ENCODE measurements at regions not wholly inside any gene's neighbourhood (a gene's known extent, or its start where the extent isn't known, plus 50 kb on each side); places are given as distances from the start of the nearest gene placed in this dataset.

- POLR2A ChIA-PET, result no interaction called here
- CTCF ChIA-PET, result no interaction called here
- H3K9me3 Mint-ChIP-seq (ENCODE audit: insufficient read depth), result no peaks in the 10 kb centered on the region
Measured at GRCh38 chr10:88127269-88127668, 263.8 kb downstream of the PTEN start.

DNA sequence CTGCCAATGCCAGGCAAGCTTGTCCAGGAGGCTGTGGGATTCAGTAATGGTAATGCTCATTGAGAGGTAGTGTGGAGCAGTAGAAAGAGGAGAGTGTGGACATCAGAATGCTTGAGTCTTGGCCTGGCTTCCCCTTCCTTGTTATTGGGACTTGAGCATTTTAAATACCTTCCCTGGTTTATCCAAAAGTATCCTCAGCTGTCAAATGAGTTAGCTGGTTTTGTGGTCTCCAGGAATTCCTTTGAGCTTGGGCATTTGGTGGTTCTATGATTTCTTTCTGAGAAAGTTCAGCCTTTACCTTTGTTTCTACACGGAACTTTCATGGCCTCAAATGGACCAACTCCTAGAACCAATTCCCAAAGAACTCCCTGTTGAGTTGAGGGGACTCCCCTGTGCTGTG lies 264.3 kb downstream of the PTEN start:
- WGBS (ENCODE audit: insufficient coverage), result no CpG with 5 or more reads among the region's 1 CpG
- Mint-ChIP-seq H3K9me3 (ENCODE audit: insufficient read depth) (no peaks in the 10 kb centered on the region), H3K27ac (no peak overlapping the region), H3K4me3 (no peak overlapping the region), H3K27me3 (no peaks in the 10 kb centered on the region), H3K4me1 (no peaks in the 10 kb centered on the region)
- H3K9ac ChIP-seq (ENCODE audit: low read length), result no peak overlapping the region
- no peaks in the 10 kb centered on the region for H3K79me2 ChIP-seq (ENCODE audit: control insufficient read depth, insufficient read depth, low read length)
- DNase-seq (no peak), ATAC-seq (ENCODE audit: low read depth) (no peak)
- no peak for TF ChIP-seq EZH2 (IDR thresholded peaks at IDR 0.05; ENCODE audit: borderline replicate concordance, insufficient read depth, low read depth, low read length, poor library complexity, severe bottlenecking)
- TF ChIP-seq, protein P1, sequence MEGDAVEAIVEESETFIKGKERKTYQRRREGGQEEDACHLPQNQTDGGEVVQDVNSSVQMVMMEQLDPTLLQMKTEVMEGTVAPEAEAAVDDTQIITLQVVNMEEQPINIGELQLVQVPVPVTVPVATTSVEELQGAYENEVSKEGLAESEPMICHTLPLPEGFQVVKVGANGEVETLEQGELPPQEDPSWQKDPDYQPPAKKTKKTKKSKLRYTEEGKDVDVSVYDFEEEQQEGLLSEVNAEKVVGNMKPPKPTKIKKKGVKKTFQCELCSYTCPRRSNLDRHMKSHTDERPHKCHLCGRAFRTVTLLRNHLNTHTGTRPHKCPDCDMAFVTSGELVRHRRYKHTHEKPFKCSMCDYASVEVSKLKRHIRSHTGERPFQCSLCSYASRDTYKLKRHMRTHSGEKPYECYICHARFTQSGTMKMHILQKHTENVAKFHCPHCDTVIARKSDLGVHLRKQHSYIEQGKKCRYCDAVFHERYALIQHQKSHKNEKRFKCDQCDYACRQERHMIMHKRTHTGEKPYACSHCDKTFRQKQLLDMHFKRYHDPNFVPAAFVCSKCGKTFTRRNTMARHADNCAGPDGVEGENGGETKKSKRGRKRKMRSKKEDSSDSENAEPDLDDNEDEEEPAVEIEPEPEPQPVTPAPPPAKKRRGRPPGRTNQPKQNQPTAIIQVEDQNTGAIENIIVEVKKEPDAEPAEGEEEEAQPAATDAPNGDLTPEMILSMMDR (IDR thresholded peaks at IDR 0.05), result no peak
- H3K4me3 ChIP-seq (ENCODE audit: control extremely low read depth in 1 of 5, extremely low read depth in 1 of 5, insufficient read depth in 1 of 5, low read depth in 2 of 5, low read length in 4 of 5), result no peak overlapping the region
- no peaks in the 10 kb centered on the region for H3K36me3 ChIP-seq (replicated peaks in 1 of 2; ENCODE audit: control extremely low read depth in 1 of 2, control insufficient read depth in 1 of 2, extremely low read depth in 1 of 2, insufficient read depth in 2 of 2, low read length in 1 of 2)
- CTCF ChIA-PET, result no interaction called here
- intact Hi-C loops (cut with micrococcal nuclease), result no loop called here
- H3K4me1 ChIP-seq (ENCODE audit: control insufficient read depth in 2 of 2, insufficient read depth in 2 of 2, low read length in 2 of 2), result no peaks in the 10 kb centered on the region
- no peak overlapping the region for H3K27ac ChIP-seq (ENCODE audit: low read length in 2 of 2)
- POLR2A ChIA-PET, result no interaction called here
- H4K20me1 ChIP-seq (ENCODE audit: control insufficient read depth, insufficient read depth, low read length, poor library complexity, severe bottlenecking), result no peaks in the 10 kb centered on the region
- no peak overlapping the region for H2AFZ ChIP-seq (ENCODE audit: insufficient read depth, low read depth, low read length, poor library complexity, severe bottlenecking)
- no peaks in the 10 kb centered on the region for H3K27me3 ChIP-seq (replicated peaks in 1 of 4; ENCODE audit: control extremely low read depth in 1 of 4, control insufficient read depth in 3 of 4, insufficient read depth in 4 of 4, low read length in 3 of 4)
- no peak overlapping the region for H3K4me2 ChIP-seq (replicated peaks; ENCODE audit: low read depth, low read length, poor library complexity, severe bottlenecking)
- H3K9me3 ChIP-seq (ENCODE audit: control extremely low read depth in 1 of 3, control insufficient read depth in 2 of 3, insufficient read depth in 1 of 3, low read length in 2 of 3), result no peaks in the 10 kb centered on the region

More at GRCh38 chr10:88127269-88127668, 263.8 kb downstream of the PTEN start:
- TF ChIP-seq, protein P1 (IDR thresholded peaks at IDR 0.05), result no peak
- TF ChIP-seq EZH2 (IDR thresholded peaks at IDR 0.05; ENCODE audit: borderline replicate concordance, insufficient read depth, low read depth, low read length, poor library complexity, severe bottlenecking), result no peak
- Histone ChIP-seq H3K27ac (ENCODE audit: low read length in 2 of 2) (no peak overlapping the region), H3K79me2 (ENCODE audit: control insufficient read depth, insufficient read depth, low read length) (no peaks in the 10 kb centered on the region), H3K9ac (ENCODE audit: low read length) (no peak overlapping the region), H2AFZ (ENCODE audit: insufficient read depth, low read depth, low read length, poor library complexity, severe bottlenecking) (no peak overlapping the region), H3K9me3 (ENCODE audit: control extremely low read depth in 1 of 3, control insufficient read depth in 2 of 3, insufficient read depth in 1 of 3, low read length in 2 of 3) (no peaks in the 10 kb centered on the region), H3K4me1 (ENCODE audit: control insufficient read depth in 2 of 2, insufficient read depth in 2 of 2, low read length in 2 of 2) (no peaks in the 10 kb centered on the region), H4K20me1 (ENCODE audit: control insufficient read depth, insufficient read depth, low read length, poor library complexity, severe bottlenecking) (no peaks in the 10 kb centered on the region), H3K27me3 (replicated peaks in 1 of 4; ENCODE audit: control extremely low read depth in 1 of 4, control insufficient read depth in 3 of 4, insufficient read depth in 4 of 4, low read length in 3 of 4) (no peaks in the 10 kb centered on the region), H3K36me3 (replicated peaks in 1 of 2; ENCODE audit: control extremely low read depth in 1 of 2, control insufficient read depth in 1 of 2, extremely low read depth in 1 of 2, insufficient read depth in 2 of 2, low read length in 1 of 2) (no peaks in the 10 kb centered on the region), H3K4me3 (ENCODE audit: control extremely low read depth in 1 of 5, extremely low read depth in 1 of 5, insufficient read depth in 1 of 5, low read depth in 2 of 5, low read length in 4 of 5) (no peak overlapping the region), H3K4me2 (replicated peaks; ENCODE audit: low read depth, low read length, poor library complexity, severe bottlenecking) (no peak overlapping the region)
- peaks cover 3% of the 10 kb centered on the region for H3K4me1 Mint-ChIP-seq
- intact Hi-C loops (cut with micrococcal nuclease), result no loop called here
- no peak overlapping the region for H3K4me3 Mint-ChIP-seq
- ATAC-seq (ENCODE audit: low read depth), result no peak
- no peaks in the 10 kb centered on the region for H3K27me3 Mint-ChIP-seq
- no peak overlapping the region for H3K27ac Mint-ChIP-seq
- DNase-seq, result no peak
- 65% methylated on average over 2 of the region's 2 CpGs for WGBS (ENCODE audit: insufficient coverage)

Data from B cell (primary cell).